Anterior cingulate cortex (tissue), 58 donors: ENCODE measurements at regions not wholly inside any gene's neighbourhood (a gene's known extent, or its start where the extent isn't known, plus 50 kb on each side); places are given as distances from the start of the nearest gene placed in this dataset.
"Not testable (repeated sequence)": the region's sequence is repeated elsewhere in the genome, so short reads cannot be mapped to it uniquely, and the experiment has no call there.

Experiments used
- DNase-seq, 58 donors: peaks; one replicate each; lab custom pipeline; 2025; lab: John Stamatoyannopoulos, UW

DNA sequence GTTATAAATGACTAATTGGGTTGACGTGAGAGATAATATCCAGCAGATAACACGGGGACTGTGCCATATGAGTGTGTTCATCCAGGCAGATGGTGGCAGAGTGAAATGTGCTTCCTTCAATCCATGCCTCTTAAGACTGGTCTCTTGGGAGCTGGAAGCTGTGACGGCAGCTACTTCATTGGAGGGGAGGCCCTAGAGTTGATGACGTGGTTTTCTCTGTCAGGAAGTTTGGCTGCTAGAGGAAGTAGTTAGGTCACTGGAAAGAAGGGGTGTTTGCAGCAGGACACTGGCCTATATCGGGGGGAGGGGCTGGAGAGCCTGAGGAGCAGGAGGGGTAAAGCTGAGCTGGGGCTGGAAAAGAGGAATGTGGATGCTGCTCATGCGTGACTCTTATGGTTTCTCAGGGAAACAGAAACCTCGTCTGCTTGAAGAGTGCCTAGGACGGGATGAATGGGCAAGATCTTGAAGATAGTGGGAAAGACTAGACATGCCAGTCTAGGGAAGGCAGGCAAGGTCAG, 3051.6 kb downstream of the RPIA start:
- not testable (repeated sequence) for DNase-seq

DNA sequence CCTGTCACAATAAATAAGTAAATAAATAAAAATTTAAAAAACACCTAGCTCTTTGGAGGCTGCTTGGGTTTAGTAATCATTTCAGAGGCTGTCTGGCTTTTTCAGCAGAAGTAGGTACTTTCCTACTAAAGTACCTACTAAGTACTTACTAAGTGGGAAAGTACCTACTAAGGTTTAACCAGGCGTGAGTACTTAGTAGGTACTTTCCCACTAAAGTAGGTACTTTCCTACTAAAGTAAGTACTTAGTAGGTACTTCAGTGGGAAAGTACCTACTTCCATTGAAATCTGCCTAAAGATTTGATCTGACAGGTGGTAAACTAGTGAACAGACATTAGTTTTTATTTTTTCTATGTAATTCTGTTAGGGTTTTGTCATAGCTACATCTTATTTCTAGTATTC, 3052.4 kb downstream of the RPIA start:
- not testable (repeated sequence) for DNase-seq

DNA sequence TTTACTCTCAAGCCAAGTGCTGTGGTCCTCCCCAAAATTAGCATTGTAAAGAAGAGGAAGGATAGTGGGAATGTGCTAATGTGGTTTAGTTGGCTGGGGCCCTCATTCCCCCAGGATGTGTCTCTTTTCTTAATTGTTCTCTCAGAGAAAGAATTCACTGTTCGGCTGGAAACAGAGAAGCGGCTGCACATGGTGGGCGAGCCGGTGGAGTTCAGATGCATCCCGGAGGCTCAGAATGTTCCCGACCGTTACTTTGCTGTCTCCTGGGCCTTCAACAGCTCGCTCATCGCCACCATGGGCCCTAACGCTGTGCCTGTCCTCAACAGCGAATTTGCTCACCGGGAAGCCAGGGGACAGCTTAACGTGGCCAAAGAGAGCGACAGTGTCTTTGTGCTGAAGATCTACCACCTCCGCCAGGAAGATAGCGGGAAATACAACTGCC, 3053.2 kb downstream of the RPIA start:
- not testable (repeated sequence) for DNase-seq

DNA sequence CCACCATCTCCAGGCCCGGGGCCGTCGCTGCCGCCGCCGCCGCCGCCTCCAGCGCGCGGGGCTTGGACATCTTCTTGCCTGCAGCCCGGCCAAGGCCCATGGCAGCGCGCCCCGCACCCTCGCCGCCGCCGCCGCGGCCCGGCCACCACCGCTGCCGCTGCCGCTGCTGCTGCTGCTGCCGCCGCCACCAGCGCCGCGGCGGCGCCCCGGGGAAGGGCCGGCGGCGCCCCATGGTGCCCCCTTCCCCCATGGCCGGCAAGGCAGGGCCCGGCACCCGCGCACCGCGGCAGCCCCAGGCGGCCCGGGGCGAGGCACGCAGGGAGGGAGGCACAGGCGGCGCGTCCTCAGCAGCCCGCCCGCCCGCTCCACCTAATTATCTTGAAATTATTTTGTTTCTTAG, 3057.4 kb downstream of the RPIA start:
- no peak for DNase-seq

DNA sequence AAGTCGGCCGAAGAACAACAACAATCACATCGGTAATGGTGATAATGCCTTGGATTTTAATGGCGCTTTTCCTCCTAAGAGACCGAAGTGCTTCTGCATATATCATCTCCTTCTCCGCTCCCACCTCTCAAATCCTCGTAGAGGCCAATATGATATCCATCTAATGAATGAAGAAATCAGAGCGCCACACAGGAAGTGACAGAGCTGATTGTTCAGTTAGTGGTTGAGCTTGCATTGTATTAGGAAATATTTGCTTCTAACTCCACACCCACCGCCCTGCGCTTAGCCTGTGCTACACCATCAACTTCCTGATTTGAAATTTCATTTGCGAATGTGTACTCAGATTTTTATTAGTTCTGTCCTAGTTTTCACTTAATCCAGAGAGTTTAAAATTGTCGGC, 3058.2 kb downstream of the RPIA start:
- DNase-seq: not testable (repeated sequence)

DNA sequence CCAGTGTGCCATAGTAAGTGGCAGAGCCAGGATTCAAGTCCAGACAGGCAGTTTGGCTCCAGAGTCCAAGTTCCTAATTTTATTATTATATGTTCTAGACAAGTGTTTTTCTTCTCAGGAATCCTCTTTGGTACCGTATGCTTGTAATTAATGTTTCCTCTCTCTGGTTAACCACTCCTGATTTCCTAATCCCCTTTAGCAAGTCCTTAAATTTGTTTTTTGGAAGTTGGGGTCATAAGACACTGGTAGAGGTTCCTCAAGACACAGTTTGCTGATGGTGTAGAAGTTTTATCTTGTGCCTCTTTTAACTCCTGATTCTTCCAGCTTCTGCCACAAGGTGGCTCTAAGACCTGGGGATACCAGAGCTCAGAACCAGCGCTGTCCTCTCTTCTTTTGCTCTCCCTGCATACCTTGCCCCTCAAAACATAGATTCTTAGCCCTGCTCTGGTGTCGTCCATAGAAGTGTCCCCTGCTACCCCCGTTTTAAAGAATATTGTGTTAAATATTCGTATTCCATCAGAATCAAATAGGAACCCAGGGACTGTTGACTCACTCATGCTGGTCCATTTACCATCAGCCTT, 3068.0 kb downstream of the RPIA start:
- DNase-seq: not testable (repeated sequence)

DNA sequence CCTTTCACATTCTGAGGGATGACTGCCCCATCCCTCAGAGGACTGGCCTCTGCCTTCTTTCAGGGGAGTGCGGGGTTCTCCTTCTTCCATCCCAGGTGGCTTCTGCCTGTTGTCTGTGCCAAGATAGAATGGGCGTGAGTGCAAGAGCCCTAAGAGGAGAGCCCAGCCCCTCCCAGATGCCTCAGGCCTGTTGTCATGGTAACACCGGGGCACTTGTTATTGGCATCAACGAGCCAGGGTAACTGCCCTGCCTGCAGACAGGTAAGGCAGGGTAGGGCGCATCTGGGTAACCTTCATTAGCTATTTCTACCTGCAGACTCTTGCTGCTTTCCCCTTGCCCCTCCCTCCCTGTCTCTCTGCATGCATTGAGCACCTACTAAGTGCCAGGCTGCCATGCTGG, 3069.2 kb downstream of the RPIA start:
- DNase-seq: not testable (repeated sequence)

DNA sequence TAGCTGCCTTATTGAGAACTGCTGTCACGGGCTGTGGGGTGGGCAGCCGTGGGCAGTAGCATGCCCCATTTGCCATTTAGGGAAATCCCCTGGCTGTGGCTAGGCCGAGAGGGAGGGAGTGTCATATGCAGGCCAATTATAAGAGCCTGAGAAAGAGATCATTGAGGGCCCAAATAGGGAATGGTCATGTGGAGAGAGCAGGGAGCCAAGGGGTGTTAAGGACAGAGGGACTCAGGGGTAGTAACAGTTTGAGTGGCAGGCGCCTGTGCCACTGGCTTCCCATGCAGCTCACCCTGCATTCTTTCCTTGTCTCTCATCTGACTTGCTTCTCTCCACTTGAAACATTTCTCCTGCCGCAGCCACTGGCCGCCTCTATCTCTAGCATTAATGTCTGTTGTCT, 3070.8 kb downstream of the RPIA start:
- not testable (repeated sequence) for DNase-seq

DNA sequence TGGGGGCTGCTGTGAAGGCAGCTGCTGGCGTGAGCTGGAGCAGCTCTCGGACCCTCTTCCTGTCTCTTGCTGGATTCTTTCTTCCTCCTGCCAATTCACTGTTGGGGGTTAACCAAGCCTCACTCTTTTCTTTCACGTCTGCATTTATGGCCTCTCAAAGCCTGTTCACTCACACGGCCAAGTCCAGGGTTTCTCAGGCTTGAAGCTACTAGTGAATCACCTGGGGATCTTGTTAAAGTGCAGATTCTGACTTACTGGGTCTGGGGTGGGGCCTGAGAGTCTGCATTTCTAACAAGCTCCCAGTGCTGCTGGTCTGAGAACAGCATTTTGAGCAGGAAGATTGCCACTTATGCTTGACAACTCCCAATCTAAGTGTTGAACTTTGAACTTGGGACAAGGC, 3072.2 kb downstream of the RPIA start:
- not testable (repeated sequence) for DNase-seq

DNA sequence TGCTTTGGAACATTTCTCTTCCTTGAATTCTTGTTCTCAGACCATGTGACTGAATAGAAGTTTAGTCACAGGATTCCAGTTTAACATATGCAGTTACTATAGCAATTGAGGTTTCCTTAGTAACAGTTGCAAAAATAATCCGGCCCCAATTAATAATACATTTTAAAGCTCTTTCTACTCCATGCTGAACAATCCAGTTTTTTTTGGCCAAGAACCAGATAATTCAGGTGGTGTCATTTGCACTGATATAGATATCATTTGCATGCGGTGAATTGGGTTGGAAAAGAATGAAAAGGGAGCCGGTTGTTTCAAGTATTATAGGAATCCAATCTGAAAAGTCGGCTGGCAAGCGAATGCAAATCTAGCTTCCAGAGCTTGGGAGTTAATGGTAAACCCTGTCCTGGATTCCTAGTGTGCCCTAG, 3073.1 kb downstream of the RPIA start:
- peak in 6 of 58 donors; percentile 5 to 24 (median 12) for DNase-seq

DNA sequence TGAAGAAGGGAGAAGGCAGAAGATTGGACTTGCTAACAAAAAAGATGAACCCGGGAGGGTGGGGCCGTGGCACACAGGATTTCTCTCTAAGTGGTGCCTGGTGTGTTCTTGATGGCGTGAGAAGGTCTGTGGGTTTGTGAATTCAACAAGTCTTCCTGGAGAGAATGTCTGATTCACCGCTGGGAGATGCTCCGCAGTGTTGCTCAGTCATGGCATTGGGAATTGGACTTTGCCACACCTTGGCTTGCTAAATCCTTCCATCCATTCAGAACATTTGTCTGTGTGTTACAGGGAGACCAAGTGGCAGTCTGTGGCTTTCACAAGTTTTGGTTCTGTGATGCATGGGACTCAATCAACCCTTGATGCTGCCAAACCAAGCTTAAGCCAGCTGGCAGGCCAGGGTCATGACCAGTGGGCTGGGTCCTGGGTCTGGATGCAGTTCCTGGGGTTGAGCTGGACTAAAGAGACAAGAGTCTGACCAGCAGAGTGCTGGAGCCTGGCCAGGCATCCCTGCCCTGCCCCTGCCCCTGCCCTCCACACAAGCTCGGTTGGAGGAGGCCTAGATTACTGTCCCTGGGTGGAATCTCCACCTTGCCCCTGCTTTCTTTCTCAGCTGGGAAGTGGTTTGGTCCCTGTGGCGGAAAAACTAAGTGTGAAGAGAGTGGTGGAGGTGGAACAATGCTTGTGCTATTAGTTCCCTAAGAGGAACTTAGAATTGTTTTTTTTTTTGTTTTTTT, 3073.7 kb downstream of the RPIA start:
- not testable (repeated sequence) for DNase-seq

DNA sequence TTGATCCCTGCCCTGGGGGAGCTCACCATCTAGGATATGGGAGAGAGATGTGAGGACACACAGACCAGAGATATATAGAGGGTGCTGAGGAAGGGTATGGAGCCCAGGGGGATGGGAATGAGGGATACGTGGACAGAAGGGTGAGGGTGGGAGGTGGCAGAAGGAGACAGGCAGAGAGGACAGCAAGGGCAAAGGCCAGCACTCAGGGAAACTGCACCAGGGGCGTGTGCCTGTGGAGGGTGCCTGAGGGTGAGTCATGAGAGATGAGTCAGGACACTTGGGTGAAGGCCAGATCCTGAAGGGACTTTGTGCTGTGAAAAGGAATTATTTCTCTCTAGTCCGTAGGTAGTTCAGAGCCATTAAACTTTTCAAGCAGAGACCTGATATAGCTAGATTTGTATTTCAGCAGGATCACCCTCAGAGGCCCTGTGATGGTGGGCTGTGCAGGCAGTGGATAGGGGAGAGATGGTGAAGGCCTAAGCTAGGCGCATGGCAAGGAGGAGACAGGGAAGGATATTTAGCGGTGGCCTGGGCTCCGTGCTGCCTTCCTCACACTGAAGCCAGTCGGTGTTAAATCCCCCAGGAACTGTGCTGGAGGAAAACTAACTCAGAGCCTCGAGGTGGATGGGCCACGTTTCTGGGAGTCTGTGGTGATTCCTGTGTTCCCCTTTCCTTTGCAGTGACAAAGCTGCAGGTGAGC, 3075.0 kb downstream of the RPIA start:
- DNase-seq: peak in 4 of 58 donors; percentile 4 to 26 (median 6)

DNA sequence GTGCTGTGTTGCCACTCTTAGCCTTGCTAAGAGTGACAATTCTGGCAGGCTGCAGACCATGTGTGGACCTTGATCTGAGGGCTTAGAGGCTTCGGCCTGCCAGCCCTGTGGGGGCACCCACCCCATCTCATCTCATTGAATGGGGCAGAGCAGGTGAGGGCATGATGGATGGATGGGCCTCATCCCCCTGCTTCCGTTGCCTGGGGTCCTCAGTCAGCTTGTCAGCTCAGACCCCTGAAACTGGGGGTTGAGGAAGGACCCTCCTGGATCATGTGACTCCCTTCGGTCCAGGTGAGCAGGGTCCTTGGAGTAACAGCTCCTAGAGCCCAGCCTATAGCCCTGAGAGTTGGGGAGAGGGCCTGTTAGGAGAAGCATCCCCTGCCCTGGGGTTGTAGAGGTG, 3076.8 kb downstream of the RPIA start:
- not testable (repeated sequence) for DNase-seq

DNA sequence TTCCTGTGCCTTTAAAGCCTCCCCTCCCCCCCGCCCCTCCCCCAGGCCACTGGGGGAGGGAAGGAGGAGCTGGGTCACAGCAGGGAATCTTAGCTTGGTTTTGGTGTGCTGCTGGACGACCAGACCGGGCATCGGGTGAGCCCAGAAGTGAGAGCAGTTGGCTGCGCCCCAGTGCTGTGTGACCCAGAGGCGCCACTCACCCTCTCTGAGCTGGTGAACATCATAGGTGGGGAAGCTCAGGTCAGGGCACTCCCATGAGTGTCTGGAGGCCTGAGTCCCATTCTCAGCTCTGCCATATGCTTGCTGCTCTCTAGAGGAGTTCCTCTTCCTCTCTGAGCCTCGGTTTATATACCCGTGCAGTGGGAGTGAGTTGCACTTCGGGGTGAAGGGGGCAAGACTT, 3077.5 kb downstream of the RPIA start:
- not testable (repeated sequence) for DNase-seq

DNA sequence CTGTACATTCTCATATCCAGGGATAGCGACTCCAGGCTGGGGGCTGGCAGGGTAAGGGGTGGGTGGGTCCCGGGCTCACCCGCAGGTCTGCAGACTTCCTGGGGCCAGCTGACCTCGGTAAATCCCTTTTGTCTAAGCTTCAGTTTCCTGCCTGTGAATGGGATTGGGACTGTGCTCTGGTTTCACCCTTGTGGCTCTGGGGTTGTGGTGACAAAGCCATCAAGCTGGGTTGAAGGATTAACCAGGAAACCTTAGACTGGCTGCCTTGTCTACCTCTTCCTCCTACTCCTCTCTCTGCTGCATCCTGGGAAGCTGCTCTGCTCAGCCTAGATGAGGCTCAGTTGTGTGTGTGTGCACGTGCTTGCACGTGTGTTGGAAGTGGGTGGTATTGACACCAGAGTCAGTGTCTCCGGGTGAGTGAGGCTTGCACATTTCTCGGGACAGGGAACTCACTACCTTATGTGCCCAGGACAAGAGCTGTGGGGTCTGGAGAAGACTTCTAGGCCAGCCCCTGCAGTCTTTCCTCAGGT, 3078.6 kb downstream of the RPIA start:
- DNase-seq: not testable (repeated sequence)

DNA sequence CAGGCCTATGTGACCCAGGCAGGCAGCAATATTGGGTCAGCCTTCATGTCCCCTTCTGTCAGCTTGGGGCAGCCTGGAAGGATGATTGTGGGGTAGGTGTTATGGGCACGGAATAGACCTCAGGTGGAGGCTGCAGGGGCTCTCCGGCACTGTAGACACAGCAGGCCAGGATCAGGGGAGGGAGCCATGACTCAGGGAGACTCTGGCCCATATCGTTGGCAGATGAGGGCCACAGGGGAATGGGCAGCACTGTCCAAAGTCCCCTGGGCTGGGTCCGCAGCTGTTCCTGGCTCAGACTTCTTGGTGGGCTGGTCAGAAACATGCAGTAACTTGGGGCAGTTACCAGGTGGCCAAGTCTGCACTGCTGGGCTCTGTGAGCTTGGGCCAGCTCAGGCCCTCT, 3080.1 kb downstream of the RPIA start:
- DNase-seq: not testable (repeated sequence)

DNA sequence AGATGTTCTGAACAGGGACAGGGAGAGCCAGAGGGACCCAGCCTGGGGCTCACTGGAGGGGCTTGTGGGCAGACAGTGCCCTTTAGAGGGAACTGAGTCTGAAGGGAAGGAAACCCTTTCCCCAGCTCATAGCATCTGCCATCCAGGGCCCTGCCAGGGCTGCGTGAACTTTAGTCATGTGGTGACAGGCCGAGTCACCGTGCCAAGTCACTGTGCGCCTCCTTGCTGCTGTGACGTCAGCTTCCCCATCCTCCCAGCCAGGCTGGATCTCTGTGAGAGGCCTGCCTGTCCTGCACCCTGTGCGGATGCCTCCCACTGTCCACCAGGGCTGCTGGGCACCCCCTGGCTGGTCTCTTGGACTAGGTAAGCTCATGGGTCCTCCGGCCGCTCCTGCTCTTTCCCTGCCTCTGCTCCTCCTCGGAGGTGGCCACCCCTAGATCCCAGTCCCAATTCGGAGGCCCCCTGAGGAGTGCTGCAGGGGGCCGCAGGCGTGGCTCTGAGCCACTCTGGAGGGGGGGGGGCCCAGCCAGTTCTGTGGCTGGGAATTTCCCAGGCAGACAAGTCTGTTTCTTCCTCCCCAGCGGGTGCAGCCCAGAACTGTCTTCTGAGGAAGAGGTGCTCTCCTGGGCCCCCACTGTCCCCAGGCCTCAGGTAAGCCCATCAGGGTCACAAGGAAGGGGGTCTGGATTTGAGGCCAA, 3080.9 kb downstream of the RPIA start:
- DNase-seq: not testable (repeated sequence)

DNA sequence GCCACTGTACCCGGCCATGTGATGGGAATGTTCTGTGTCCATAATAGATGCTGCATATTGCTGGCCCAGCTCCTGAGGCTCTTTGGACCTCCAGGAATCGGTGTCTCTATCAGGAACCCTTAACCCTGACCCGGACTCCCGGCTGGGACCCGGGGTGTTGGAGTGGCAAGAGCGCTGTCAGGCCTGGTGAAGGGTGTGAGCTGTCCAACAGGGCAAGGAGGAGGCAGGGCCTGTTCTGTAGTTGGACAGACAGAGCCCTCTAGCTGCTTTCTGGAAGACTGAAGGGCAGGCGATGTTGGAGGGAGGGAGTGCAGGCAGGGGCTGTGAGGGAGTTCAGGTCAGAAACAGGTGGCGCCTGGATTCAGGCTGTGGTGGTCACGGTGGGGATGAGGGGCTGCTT, 3082.3 kb downstream of the RPIA start:
- not testable (repeated sequence) for DNase-seq

DNA sequence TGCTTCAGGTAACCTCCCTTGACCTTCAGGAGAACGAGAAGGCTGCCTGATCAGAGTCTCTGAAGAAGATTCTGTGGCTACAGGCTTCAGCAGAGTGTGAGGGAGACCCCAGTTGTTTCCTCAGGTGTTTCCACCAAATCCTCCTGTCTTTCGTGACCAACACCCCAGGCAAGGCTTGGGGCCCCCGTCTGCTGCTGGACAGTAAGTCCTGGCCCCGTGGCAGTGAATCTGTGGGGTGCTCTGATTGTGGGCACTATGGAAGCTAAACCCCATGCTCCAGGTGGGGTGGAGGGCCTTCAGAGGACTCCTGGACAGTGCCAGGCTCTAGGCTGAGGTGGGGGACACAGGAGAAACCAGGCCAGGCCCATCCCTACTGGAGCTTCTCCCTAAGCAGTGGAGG, 3083.7 kb downstream of the RPIA start:
- not testable (repeated sequence) for DNase-seq

DNA sequence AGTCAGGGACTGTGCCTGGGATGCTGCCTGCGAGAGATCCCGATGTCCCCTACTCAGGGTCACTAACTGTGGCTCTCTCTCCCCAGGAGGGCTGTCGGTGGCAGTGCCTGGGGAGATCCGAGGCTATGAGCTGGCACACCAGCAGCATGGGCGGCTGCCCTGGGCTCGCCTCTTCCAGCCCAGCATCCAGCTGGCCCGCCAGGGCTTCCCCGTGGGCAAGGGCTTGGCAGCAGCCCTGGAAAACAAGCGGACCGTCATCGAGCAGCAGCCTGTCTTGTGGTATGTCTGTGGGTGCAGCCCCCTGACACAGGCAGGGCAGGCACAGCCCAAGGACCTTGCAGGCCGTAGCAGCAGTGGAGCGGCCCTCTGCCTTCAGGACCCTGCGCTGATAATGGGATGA, 3088.9 kb downstream of the RPIA start:
- DNase-seq: not testable (repeated sequence)
